ENCODE measurements at regions not wholly inside any gene's neighbourhood (a gene's known extent, or its start where the extent isn't known, plus 50 kb on each side); places are given as distances from the start of the nearest gene placed in this dataset.

DNA sequence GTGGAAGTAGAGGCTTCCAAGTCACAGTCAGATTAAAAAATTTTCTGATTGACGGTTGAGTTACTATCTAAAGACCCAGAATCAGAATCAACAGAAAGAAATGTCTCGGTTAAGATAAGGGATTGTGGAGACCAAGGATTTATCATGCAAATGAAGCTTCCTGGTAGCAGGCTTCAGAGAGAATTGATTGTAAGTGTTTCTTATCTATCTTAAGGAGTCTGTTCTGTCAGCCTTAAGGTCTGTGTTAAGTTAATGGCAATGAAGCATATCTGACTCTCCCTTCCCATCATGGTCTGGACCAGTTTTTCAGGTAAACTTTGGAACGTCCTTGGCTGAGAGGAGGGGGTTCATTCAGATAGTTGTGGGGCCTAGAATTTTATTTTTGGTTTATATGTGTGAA is 780.2 kb downstream of the FAM133A start:
- TF ChIP-seq, protein P1, sequence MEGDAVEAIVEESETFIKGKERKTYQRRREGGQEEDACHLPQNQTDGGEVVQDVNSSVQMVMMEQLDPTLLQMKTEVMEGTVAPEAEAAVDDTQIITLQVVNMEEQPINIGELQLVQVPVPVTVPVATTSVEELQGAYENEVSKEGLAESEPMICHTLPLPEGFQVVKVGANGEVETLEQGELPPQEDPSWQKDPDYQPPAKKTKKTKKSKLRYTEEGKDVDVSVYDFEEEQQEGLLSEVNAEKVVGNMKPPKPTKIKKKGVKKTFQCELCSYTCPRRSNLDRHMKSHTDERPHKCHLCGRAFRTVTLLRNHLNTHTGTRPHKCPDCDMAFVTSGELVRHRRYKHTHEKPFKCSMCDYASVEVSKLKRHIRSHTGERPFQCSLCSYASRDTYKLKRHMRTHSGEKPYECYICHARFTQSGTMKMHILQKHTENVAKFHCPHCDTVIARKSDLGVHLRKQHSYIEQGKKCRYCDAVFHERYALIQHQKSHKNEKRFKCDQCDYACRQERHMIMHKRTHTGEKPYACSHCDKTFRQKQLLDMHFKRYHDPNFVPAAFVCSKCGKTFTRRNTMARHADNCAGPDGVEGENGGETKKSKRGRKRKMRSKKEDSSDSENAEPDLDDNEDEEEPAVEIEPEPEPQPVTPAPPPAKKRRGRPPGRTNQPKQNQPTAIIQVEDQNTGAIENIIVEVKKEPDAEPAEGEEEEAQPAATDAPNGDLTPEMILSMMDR (IDR thresholded peaks at IDR 0.05; ENCODE audit: low read depth, low read length, missing input control): no peak
- TF ChIP-seq, protein P2, sequence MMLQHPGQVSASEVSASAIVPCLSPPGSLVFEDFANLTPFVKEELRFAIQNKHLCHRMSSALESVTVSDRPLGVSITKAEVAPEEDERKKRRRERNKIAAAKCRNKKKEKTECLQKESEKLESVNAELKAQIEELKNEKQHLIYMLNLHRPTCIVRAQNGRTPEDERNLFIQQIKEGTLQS (IDR thresholded peaks at IDR 0.05): no peak
- no peak for TF ChIP-seq YY1 (IDR thresholded peaks at IDR 0.05)
- no peak for TF ChIP-seq RAD21 (IDR thresholded peaks at IDR 0.05)
- TF ChIP-seq, protein P3, sequence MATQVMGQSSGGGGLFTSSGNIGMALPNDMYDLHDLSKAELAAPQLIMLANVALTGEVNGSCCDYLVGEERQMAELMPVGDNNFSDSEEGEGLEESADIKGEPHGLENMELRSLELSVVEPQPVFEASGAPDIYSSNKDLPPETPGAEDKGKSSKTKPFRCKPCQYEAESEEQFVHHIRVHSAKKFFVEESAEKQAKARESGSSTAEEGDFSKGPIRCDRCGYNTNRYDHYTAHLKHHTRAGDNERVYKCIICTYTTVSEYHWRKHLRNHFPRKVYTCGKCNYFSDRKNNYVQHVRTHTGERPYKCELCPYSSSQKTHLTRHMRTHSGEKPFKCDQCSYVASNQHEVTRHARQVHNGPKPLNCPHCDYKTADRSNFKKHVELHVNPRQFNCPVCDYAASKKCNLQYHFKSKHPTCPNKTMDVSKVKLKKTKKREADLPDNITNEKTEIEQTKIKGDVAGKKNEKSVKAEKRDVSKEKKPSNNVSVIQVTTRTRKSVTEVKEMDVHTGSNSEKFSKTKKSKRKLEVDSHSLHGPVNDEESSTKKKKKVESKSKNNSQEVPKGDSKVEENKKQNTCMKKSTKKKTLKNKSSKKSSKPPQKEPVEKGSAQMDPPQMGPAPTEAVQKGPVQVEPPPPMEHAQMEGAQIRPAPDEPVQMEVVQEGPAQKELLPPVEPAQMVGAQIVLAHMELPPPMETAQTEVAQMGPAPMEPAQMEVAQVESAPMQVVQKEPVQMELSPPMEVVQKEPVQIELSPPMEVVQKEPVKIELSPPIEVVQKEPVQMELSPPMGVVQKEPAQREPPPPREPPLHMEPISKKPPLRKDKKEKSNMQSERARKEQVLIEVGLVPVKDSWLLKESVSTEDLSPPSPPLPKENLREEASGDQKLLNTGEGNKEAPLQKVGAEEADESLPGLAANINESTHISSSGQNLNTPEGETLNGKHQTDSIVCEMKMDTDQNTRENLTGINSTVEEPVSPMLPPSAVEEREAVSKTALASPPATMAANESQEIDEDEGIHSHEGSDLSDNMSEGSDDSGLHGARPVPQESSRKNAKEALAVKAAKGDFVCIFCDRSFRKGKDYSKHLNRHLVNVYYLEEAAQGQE (IDR thresholded peaks at IDR 0.05): no peak
- no peak for TF ChIP-seq GABPA (IDR thresholded peaks at IDR 0.05 in 1 of 2, conservative IDR thresholded peaks at IDR 0.05 in 1 of 2)
- TF ChIP-seq SP1 (IDR thresholded peaks at IDR 0.05): no peak
- no peak for TF ChIP-seq TAF1 (conservative IDR thresholded peaks at IDR 0.05)
